B cell (primary cell): ENCODE measurements at regions not wholly inside any gene's neighbourhood (a gene's known extent, or its start where the extent isn't known, plus 50 kb on each side); places are given as distances from the start of the nearest gene placed in this dataset.

Experiments
- ATAC-seq: fragments of 200-7000 bp; cut with Tn5 transposase; one replicate; pipeline ENCODE4 v1.10.0; 2021; ENCODE audit warnings: low read depth, mild to moderate bottlenecking, moderate number of reproducible peaks, moderate library complexity
- CTCF ChIA-PET: fragments of 350-600 bp; sonication (Branson Sonifier 250); formaldehyde crosslinking; loops from one replicate; lab custom pipeline; 2021; ENCODE audit warnings: antibody characterized with exemption, inconsistent platforms; lab: Charles Lee
- POLR2A ChIA-PET: fragments of 350-600 bp; sonication (Branson Sonifier 250); formaldehyde crosslinking; loops from one replicate; lab custom pipeline; 2021; ENCODE audit warnings: antibody characterized with exemption; lab: Charles Lee
- DNase-seq: peaks from one replicate; pipeline ENCODE4 v3.0.0; 2013
- H2AFZ ChIP-seq: 2 replicates; pipeline ENCODE4 v1.6.1; 2012; ENCODE audit warnings: mild to moderate bottlenecking, low read depth, low read length; ENCODE audit not compliant: insufficient read depth, poor library complexity, severe bottlenecking
- H3K27ac ChIP-seq, 2 donors: 1 replicate in 1 of 2; 2 replicates in 1 of 2; pipeline ENCODE4 v1.5.1; 2012 to 2013; ENCODE audit warnings: low read length in 2 of 2, mild to moderate bottlenecking in 2 of 2, moderate library complexity in 1 of 2
- H3K27me3 ChIP-seq, 4 experiments: fragments of 200-600 bp in 1 of 4; sonication (generic) in 1 of 4; replicated peaks in 1 of 4; 1 replicate in 2 of 4; 2 replicates in 2 of 4; pipeline versions ENCODE4 v1.6.1 to v1.7.0; 2013 to 2016; ENCODE audit warnings: low read length in 3 of 4, mild to moderate bottlenecking in 2 of 4, mixed read lengths in 1 of 4, moderate library complexity in 1 of 4; ENCODE audit not compliant: insufficient read depth in 4 of 4, control insufficient read depth in 3 of 4; ENCODE audit errors: control extremely low read depth in 1 of 4
- H3K36me3 ChIP-seq, 2 experiments: replicated peaks in 1 of 2; 1 replicate in 1 of 2; 2 replicates in 1 of 2; pipeline versions ENCODE4 v1.6.1 to v1.7.1; 2013; ENCODE audit warnings: low read length in 1 of 2; ENCODE audit not compliant: insufficient read depth in 2 of 2, control insufficient read depth in 1 of 2; ENCODE audit errors: control extremely low read depth in 1 of 2, extremely low read depth in 1 of 2
- H3K4me1 ChIP-seq, 2 donors: fragments of 200-600 bp in 1 of 2; sonication (generic) in 1 of 2; 1 replicate in 1 of 2; 2 replicates in 1 of 2; pipeline versions ENCODE4 v1.5.1 to v1.6.1; 2013 to 2017; ENCODE audit warnings: low read length in 2 of 2; ENCODE audit not compliant: control insufficient read depth in 2 of 2, insufficient read depth in 2 of 2
- H3K4me2 ChIP-seq: replicated peaks from 2 replicates; pipeline ENCODE3; 2012; ENCODE audit warnings: mild to moderate bottlenecking, low read depth, low read length; ENCODE audit not compliant: poor library complexity, severe bottlenecking
- H3K4me3 ChIP-seq, 5 experiments: fragments of 200-600 bp in 1 of 5; sonication (generic) in 1 of 5; 1 replicate in 3 of 5; 2 replicates in 2 of 5; pipeline versions ENCODE4 v1.5.1 to v1.7.0; 2011 to 2016; ENCODE audit warnings: low read length in 4 of 5, mild to moderate bottlenecking in 4 of 5, low read depth in 2 of 5, control low read depth in 1 of 5, moderate library complexity in 1 of 5; ENCODE audit not compliant: insufficient read depth in 1 of 5; ENCODE audit errors: control extremely low read depth in 1 of 5, extremely low read depth in 1 of 5
- H3K79me2 ChIP-seq: fragments of 200-600 bp; sonication (generic); one replicate; pipeline ENCODE4 v1.6.0; 2016; ENCODE audit warnings: low read length; ENCODE audit not compliant: control insufficient read depth, insufficient read depth
- H3K9ac ChIP-seq: fragments of 200-600 bp; sonication (generic); 2 replicates; pipeline ENCODE4 v1.6.1; 2017; ENCODE audit warnings: mild to moderate bottlenecking, low read length, moderate library complexity
- H3K9me3 ChIP-seq, 3 donors: one replicate each; pipeline versions ENCODE4 v1.6.1 to v1.7.1; 2013; ENCODE audit warnings: low read length in 2 of 3; ENCODE audit not compliant: control insufficient read depth in 2 of 3, insufficient read depth in 1 of 3; ENCODE audit errors: control extremely low read depth in 1 of 3
- H4K20me1 ChIP-seq: 2 replicates; pipeline ENCODE4 v1.6.0; 2012; ENCODE audit warnings: mild to moderate bottlenecking, low read length; ENCODE audit not compliant: insufficient read depth, control insufficient read depth, poor library complexity, severe bottlenecking
- H3K27ac Mint-ChIP-seq: one replicate; pipeline ENCODE4 v1.8.0; 2021; ENCODE audit warnings: mixed read lengths
- H3K27me3 Mint-ChIP-seq: one replicate; pipeline ENCODE4 v1.8.0; 2021; ENCODE audit warnings: mixed read lengths
- H3K4me1 Mint-ChIP-seq: one replicate; pipeline ENCODE4 v1.8.0; 2021; ENCODE audit warnings: mixed read lengths
- H3K4me3 Mint-ChIP-seq: one replicate; pipeline ENCODE4 v1.8.0; 2021; ENCODE audit warnings: mixed read lengths
- H3K9me3 Mint-ChIP-seq: one replicate; pipeline ENCODE4 v1.8.0; 2022; ENCODE audit warnings: mixed read lengths; ENCODE audit not compliant: insufficient read depth
- CTCF ChIP-seq: fragments of 200-600 bp; IDR thresholded peaks from one replicate; pipeline ENCODE4 v1.8.0; 2022; ENCODE audit warnings: antibody characterized with exemption, mild to moderate bottlenecking
- EZH2 ChIP-seq: IDR thresholded peaks from 2 replicates; pipeline ENCODE4 v1.6.1; 2012; ENCODE audit warnings: borderline replicate concordance, low read depth, mild to moderate bottlenecking, moderate library complexity, low read length; ENCODE audit not compliant: insufficient read depth, poor library complexity, severe bottlenecking
- WGBS: methylation state at CpG from one replicate; pipeline ENCODE4 v1.1.5; 2013; ENCODE audit warnings: missing lambda C conversion rate; ENCODE audit not compliant: insufficient coverage; 5-methylcytosine and 5-hydroxymethylcytosine counted together
- intact Hi-C: fragments of 100-400 bp; cut with micrococcal nuclease; formaldehyde crosslinking; loops from one replicate; pipeline ENCODE4 v1.10.0; 2022

GRCh38 chr5:54876556-54876955, 108.8 kb downstream of the ESM1 start:
- no peaks in the 10 kb centered on the region for H3K79me2 ChIP-seq
- intact Hi-C loops: no loop called here
- H3K4me2 ChIP-seq: no peak overlapping the region
- ChIA-PET CTCF (no interaction called here), POLR2A (no interaction called here)
- H3K27ac ChIP-seq: no peak overlapping the region
- H3K4me1 Mint-ChIP-seq: no peaks in the 10 kb centered on the region
- H3K9me3 Mint-ChIP-seq: no peaks in the 10 kb centered on the region
- H3K27ac Mint-ChIP-seq: no peak overlapping the region
- no peak for TF ChIP-seq EZH2
- TF ChIP-seq CTCF: no peak
- H3K27me3 Mint-ChIP-seq: peaks cover 34% of the 10 kb centered on the region
- H2AFZ ChIP-seq: no peak overlapping the region
- H3K9me3 ChIP-seq: peaks cover 0 to 2% (median 0%) of the 10 kb centered on the region in 3 donors
- no peaks in the 10 kb centered on the region for H3K4me1 ChIP-seq
- H4K20me1 ChIP-seq: no peaks in the 10 kb centered on the region
- no peak overlapping the region for H3K4me3 ChIP-seq
- DNase-seq: no peak
- ATAC-seq: no peak
- no peak overlapping the region for H3K9ac ChIP-seq
- WGBS: 83% methylated on average over 1 of the region's 6 CpGs
- H3K4me3 Mint-ChIP-seq: no peak overlapping the region
- no peaks in the 10 kb centered on the region for H3K36me3 ChIP-seq
- H3K27me3 ChIP-seq: peaks cover 0 to 24% (median 10%) of the 10 kb centered on the region in 4 experiments

- Mint-ChIP-seq H3K4me3 (no peak overlapping the region), H3K27ac (no peak overlapping the region), H3K9me3 (no peaks in the 10 kb centered on the region), H3K27me3 (peaks cover 33% of the 10 kb centered on the region), H3K4me1 (no peaks in the 10 kb centered on the region)
- no peaks in the 10 kb centered on the region for H3K79me2 ChIP-seq
- ChIA-PET POLR2A (no interaction called here), CTCF (interaction anchor here (0.5 to 3.5 kb wide), 3 partner anchors 358 to 455 kb away, joined by 3 to 16 read pairs (median 3); partner anchors contain the start of gene SNX18)
- no peak overlapping the region for H3K4me3 ChIP-seq
- ATAC-seq (no peak), DNase-seq (no peak)
- 0% methylated on average over 2 of the region's 7 CpGs for WGBS
- no peaks in the 10 kb centered on the region for H3K36me3 ChIP-seq
- H3K27ac ChIP-seq: no peak overlapping the region
- no peak for TF ChIP-seq EZH2
- no peak for TF ChIP-seq CTCF
- H3K9ac ChIP-seq: no peak overlapping the region
- H4K20me1 ChIP-seq: no peaks in the 10 kb centered on the region
- intact Hi-C loops: no loop called here
- no peak overlapping the region for H3K4me2 ChIP-seq
- H2AFZ ChIP-seq: no peak overlapping the region
- H3K9me3 ChIP-seq: no peaks in the 10 kb centered on the region
- H3K27me3 ChIP-seq: peaks cover 0 to 7% (median 5%) of the 10 kb centered on the region in 4 experiments
- H3K4me1 ChIP-seq: no peaks in the 10 kb centered on the region
These were observed 110.9 kb downstream of the ESM1 start for GRCh38 chr5:54874337-54875021.
